PC-9 (cell line): ENCODE measurements at regions not wholly inside any gene's neighbourhood (a gene's known extent, or its start where the extent isn't known, plus 50 kb on each side); places are given as distances from the start of the nearest gene placed in this dataset.
A peak's percentile ranks its signal among the peaks of the same experiment; 100 is the strongest.

Source experiments
- BruUV-seq: library from RNA; stranded (reverse); fragments of 400-500 nt; replicated peaks from 2 replicates; lab custom pipeline; 2021; lab: Mats Ljungman, UMichigan
- CTCF ChIA-PET: fragments of 300-600 bp; sonication (Branson Sonifier 250); formaldehyde crosslinking; loops from one replicate; lab custom pipeline; 2022; ENCODE audit warnings: antibody characterized with exemption; lab: Charles Lee
- POLR2A ChIA-PET: fragments of 300-600 bp; sonication (Branson Sonifier 250); formaldehyde crosslinking; loops from one replicate; lab custom pipeline; 2022; ENCODE audit warnings: antibody characterized with exemption; ENCODE audit not compliant: unreplicated experiment; lab: Charles Lee
- DNase-seq, 2 experiments: peaks; one replicate each; pipeline versions ENCODE4 v3.0.0 to v3.0.0-alpha.2; 2015 to 2022; ENCODE audit warnings: mixed read lengths in 1 of 2
- H2AFZ ChIP-seq: fragments of 200-600 bp; sonication (generic); 2 replicates; pipeline ENCODE4 v1.8.1; 2017; ENCODE audit warnings: antibody characterized with exemption
- H3F3A ChIP-seq: fragments of 200-600 bp; sonication (generic); 2 replicates; pipeline ENCODE4 v1.8.1; 2017; ENCODE audit warnings: antibody characterized with exemption, mild to moderate bottlenecking, low read depth; ENCODE audit not compliant: insufficient read depth
- H3K27ac ChIP-seq: fragments of 200-600 bp; sonication (generic); 2 replicates; pipeline ENCODE4 v1.6.1; 2016; ENCODE audit warnings: mixed run types
- H3K27me3 ChIP-seq: fragments of 200-600 bp; sonication (generic); 2 replicates; pipeline ENCODE4 v1.6.1; 2016; ENCODE audit warnings: low read depth, mixed run types; ENCODE audit not compliant: insufficient read depth
- H3K36me3 ChIP-seq: fragments of 200-600 bp; sonication (generic); 2 replicates; pipeline ENCODE4 v1.6.1; 2016; ENCODE audit warnings: low read depth, mixed run types
- H3K4me1 ChIP-seq: fragments of 200-600 bp; sonication (generic); replicated peaks from 2 replicates; pipeline ENCODE4 v1.6.1; 2016; ENCODE audit warnings: mixed run types; ENCODE audit not compliant: insufficient read depth
- H3K4me2 ChIP-seq: fragments of 200-600 bp; sonication (generic); 2 replicates; pipeline ENCODE4 v1.6.1; 2017; ENCODE audit warnings: mixed run types
- H3K4me3 ChIP-seq: fragments of 200-600 bp; sonication (generic); 2 replicates; pipeline ENCODE4 v1.6.1; 2016; ENCODE audit warnings: mixed run types
- H3K79me2 ChIP-seq: fragments of 200-600 bp; sonication (generic); 2 replicates; pipeline ENCODE4 v1.6.1; 2017; ENCODE audit warnings: low read depth, mixed run types
- H3K9me2 ChIP-seq: fragments of 200-600 bp; sonication (generic); 2 replicates; pipeline ENCODE4 v1.8.1; 2017; ENCODE audit warnings: mild to moderate bottlenecking; ENCODE audit not compliant: insufficient read depth
- H3K9me3 ChIP-seq: fragments of 200-600 bp; sonication (generic); 2 replicates; pipeline ENCODE4 v1.8.1; 2016; ENCODE audit warnings: low read depth; ENCODE audit not compliant: insufficient read depth
- H4K20me1 ChIP-seq: fragments of 200-600 bp; sonication (generic); 2 replicates; pipeline ENCODE4 v1.8.1; 2017; ENCODE audit not compliant: insufficient read depth
- CTCF ChIP-seq: fragments of 200-600 bp; sonication (generic); conservative IDR thresholded peaks from 2 replicates; pipeline ENCODE4 v1.6.1; 2017; ENCODE audit warnings: mixed run types, antibody characterized with exemption, mild to moderate bottlenecking, moderate library complexity
- EZH2 ChIP-seq: fragments of 200-600 bp; sonication (generic); IDR thresholded peaks from 2 replicates; pipeline ENCODE4 v1.8.0; 2017; ENCODE audit warnings: antibody characterized with exemption, low read depth
- intact Hi-C: fragments of 100-400 bp; cut with micrococcal nuclease; formaldehyde crosslinking; loops from one replicate; pipeline ENCODE4 v1.10.0; 2022; ENCODE audit not compliant: unreplicated experiment

GRCh38 chr13:27673911-27674310 is 52.2 kb downstream of the POLR1D start:
- no TSS peak for BruUV-seq
- POLR2A ChIA-PET = no interaction called here
- H3K36me3 ChIP-seq = no peaks in the 10 kb centered on the region
- no peaks in the 10 kb centered on the region for H3K79me2 ChIP-seq
- H3K4me2 ChIP-seq = no peak overlapping the region
- H3F3A ChIP-seq = peaks cover 8% of the 10 kb centered on the region; the same call in 1 of the 2 replicates
- no peak overlapping the region for H3K27ac ChIP-seq
- no peak for DNase-seq
- H3K27me3 ChIP-seq = no peaks in the 10 kb centered on the region
- H3K9me2 ChIP-seq = no peaks in the 10 kb centered on the region
- H3K4me3 ChIP-seq = no peak overlapping the region
- TF ChIP-seq CTCF (no peak), EZH2 (no peak)
- intact Hi-C loops = no loop called here
- no peak overlapping the region for H2AFZ ChIP-seq
- CTCF ChIA-PET = no interaction called here
- no peaks in the 10 kb centered on the region for H4K20me1 ChIP-seq
- H3K4me1 ChIP-seq = peaks cover 5% of the 10 kb centered on the region; the same call in 1 of the 2 replicates
- 0 out of 2 replicates have a peak, but pooled peaks cover 3% of the 10 kb centered on the region for H3K9me3 ChIP-seq

GRCh38 chr13:27678306-27679040 is 56.8 kb downstream of the POLR1D start:
- Histone ChIP-seq H3K4me1 (peaks cover 5% of the 10 kb centered on the region; the same call in 1 of the 2 replicates), H3K9me3 (0 out of 2 replicates have a peak, but pooled peaks cover 3% of the 10 kb centered on the region), H3K27me3 (no peaks in the 10 kb centered on the region), H3F3A (peaks cover 8% of the 10 kb centered on the region; the same call in 1 of the 2 replicates), H3K4me2 (no peak overlapping the region), H3K36me3 (no peaks in the 10 kb centered on the region), H2AFZ (no peak overlapping the region), H3K27ac (no peak overlapping the region), H3K9me2 (no peaks in the 10 kb centered on the region), H4K20me1 (no peaks in the 10 kb centered on the region), H3K79me2 (no peaks in the 10 kb centered on the region), H3K4me3 (no peak overlapping the region)
- BruUV-seq = no TSS peak
- no peak for TF ChIP-seq EZH2
- no peak for TF ChIP-seq CTCF
- peak in 1 of 2 experiments; percentile 7 for DNase-seq
- intact Hi-C loops = no loop called here
- POLR2A ChIA-PET = interaction anchor here (0.5 kb wide), 1 partner anchor 24 kb away, joined by 3 read pairs; no protein-coding TSS in a partner anchor
- CTCF ChIA-PET = no interaction called here

GRCh38 chr13:27679396-27679795 is 57.7 kb downstream of the POLR1D start:
- Histone ChIP-seq H3K4me1 (peaks cover 5% of the 10 kb centered on the region; the same call in 1 of the 2 replicates), H3K9me3 (0 out of 2 replicates have a peak, but pooled peaks cover 3% of the 10 kb centered on the region), H3K27ac (no peak overlapping the region), H3K79me2 (no peaks in the 10 kb centered on the region), H4K20me1 (no peaks in the 10 kb centered on the region), H3K4me3 (no peak overlapping the region), H3K4me2 (no peak overlapping the region), H3K27me3 (no peaks in the 10 kb centered on the region), H3K36me3 (no peaks in the 10 kb centered on the region), H3F3A (peaks cover 8% of the 10 kb centered on the region; the same call in 1 of the 2 replicates), H2AFZ (no peak overlapping the region), H3K9me2 (no peaks in the 10 kb centered on the region)
- ChIA-PET POLR2A (no interaction called here), CTCF (no interaction called here)
- BruUV-seq = no TSS peak
- TF ChIP-seq CTCF (no peak), EZH2 (no peak)
- no peak for DNase-seq
- intact Hi-C loops = no loop called here
